ENCODE measurements at regions not wholly inside any gene's neighbourhood (a gene's known extent, or its start where the extent isn't known, plus 50 kb on each side); places are given as distances from the start of the nearest gene placed in this dataset.

DNA sequence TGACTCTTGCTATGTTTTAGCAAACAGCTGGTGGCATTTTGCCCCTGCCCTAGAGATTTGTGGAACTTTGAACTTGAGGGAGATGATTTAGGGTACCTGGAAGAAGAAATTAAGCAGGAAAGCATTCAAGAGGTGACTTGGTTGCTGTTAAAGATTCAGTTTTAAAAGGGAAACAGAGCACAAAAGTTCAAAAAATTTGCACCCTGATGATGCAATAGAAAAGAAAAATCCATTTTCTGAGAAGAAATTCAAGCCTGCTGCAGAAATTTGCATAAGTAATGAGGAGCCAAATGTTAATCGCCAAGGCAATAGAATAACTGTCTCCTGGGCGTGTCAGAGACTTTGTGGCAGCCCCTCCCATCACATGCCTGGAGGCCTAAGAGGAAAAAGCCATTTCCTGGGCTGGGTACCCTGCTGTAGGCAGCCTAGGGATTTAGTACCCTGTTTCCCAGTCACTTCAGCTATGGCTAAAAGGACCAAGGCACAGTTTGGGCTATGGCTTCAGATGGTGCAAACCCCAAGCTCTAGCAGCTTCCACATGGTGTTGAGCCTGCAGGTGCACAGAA is 958.5 kb upstream of the MIR17HG start:
- H3K27ac Mint-ChIP-seq: no peak overlapping the region
- POLR2A ChIA-PET: no interaction called here
- DNase-seq: no peak
- no peaks in the 10 kb centered on the region for H3K36me3 Mint-ChIP-seq
- ATAC-seq (ENCODE audit: low read depth): no peak
- no peaks in the 10 kb centered on the region for H3K27me3 Mint-ChIP-seq
- H3K9me3 Mint-ChIP-seq: peaks cover 19% of the 10 kb centered on the region
- H3K4me3 Mint-ChIP-seq: no peak overlapping the region
- no peaks in the 10 kb centered on the region for H3K4me1 Mint-ChIP-seq

DNA sequence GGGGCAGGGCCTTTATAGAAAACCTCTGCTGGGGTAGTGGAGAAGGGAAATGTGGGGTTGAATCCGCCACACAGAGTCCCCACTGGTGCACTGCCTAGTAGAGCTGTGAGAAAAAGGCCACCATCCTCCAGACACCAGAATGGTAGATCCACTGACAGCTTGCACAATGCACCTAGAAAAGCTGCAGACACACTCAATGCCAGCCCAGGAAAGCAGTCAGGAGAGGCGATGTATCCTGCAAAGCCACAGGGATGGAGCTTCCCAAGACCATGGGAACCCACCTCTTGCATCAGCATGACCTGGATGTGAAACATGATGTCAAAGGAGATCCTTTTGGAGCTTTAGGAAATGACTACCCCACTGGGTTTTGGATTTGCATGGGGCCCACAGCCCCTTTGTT is 958.0 kb upstream of the MIR17HG start:
- POLR2A ChIA-PET: no interaction called here
- DNase-seq (no peak), ATAC-seq (ENCODE audit: low read depth) (no peak)
- Mint-ChIP-seq H3K4me3 (no peak overlapping the region), H3K4me1 (no peaks in the 10 kb centered on the region), H3K9me3 (peaks cover 19% of the 10 kb centered on the region), H3K27ac (no peak overlapping the region), H3K27me3 (no peaks in the 10 kb centered on the region), H3K36me3 (no peaks in the 10 kb centered on the region)

DNA sequence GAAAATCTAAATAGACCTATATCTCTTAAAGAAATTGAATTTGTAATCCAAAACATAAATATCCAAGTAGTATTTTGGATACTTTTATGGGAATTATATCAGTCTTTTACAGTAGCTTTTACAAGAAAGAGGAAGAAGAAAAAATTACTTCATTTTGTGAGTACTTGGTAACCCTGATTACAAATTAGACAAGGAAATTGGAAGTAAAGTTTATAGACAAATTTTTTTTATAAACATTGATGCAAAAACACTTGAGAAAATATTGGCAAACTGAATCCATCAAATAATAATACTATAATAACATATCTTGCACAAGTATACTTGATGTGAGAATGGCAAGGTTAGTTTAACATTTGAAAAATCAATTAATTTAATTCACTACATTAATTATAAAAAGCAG is 954.1 kb upstream of the MIR17HG start:
- peaks cover 13% of the 10 kb centered on the region for H3K9me3 Mint-ChIP-seq
- no peaks in the 10 kb centered on the region for H3K27me3 Mint-ChIP-seq
- H3K4me1 Mint-ChIP-seq: no peaks in the 10 kb centered on the region
- DNase-seq (no peak), ATAC-seq (ENCODE audit: low read depth) (no peak)
- no peak overlapping the region for H3K27ac Mint-ChIP-seq
- H3K36me3 Mint-ChIP-seq: no peaks in the 10 kb centered on the region
- no peak overlapping the region for H3K4me3 Mint-ChIP-seq
- POLR2A ChIA-PET: no interaction called here

- POLR2A ChIA-PET: no interaction called here
- no peaks in the 10 kb centered on the region for H3K4me1 Mint-ChIP-seq
- no peak overlapping the region for H3K27ac Mint-ChIP-seq
- no peak for ATAC-seq (ENCODE audit: low read depth)
- H3K4me3 Mint-ChIP-seq: no peak overlapping the region
- H3K9me3 Mint-ChIP-seq: peaks cover 7% of the 10 kb centered on the region
- H3K27me3 Mint-ChIP-seq: no peaks in the 10 kb centered on the region
- no peaks in the 10 kb centered on the region for H3K36me3 Mint-ChIP-seq
- DNase-seq: no peak
Observed at GRCh38 chr13:90395348-90395747, 952.1 kb upstream of the MIR17HG start.

- no peak overlapping the region for H3K27ac Mint-ChIP-seq
- no peak for ATAC-seq (ENCODE audit: low read depth)
- no peak overlapping the region for H3K4me3 Mint-ChIP-seq
Observed at GRCh38 chr13:90395846-90396245, 951.6 kb upstream of the MIR17HG start.

DNA sequence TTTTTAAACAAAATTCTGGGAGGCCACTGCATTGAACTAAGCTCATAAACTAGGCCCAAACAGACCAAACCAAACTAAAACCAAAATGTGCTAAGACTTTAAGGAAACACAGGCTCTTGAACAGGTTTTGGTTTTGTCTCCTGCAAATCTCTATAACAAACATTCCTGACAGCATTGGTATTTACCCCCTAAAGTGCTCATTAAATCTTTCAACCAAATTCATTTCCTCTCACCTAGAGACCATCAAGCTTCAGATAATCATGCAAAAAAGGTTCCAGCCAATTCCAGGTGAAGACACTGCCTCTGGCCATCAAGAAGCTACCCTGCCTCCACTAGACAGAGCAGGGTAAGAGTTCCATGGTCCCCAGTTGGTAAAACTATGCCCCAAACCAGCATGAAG is 951.2 kb upstream of the MIR17HG start:
- Mint-ChIP-seq H3K4me1 (no peaks in the 10 kb centered on the region), H3K9me3 (peaks cover 3% of the 10 kb centered on the region), H3K36me3 (no peaks in the 10 kb centered on the region), H3K27me3 (no peaks in the 10 kb centered on the region), H3K27ac (no peak overlapping the region), H3K4me3 (no peak overlapping the region)
- POLR2A ChIA-PET: no interaction called here
- no peak for DNase-seq
- ATAC-seq (ENCODE audit: low read depth): no peak

More at GRCh38 chr13:90395846-90396245, 951.6 kb upstream of the MIR17HG start:
- H3K36me3 Mint-ChIP-seq: no peaks in the 10 kb centered on the region
- DNase-seq: no peak
- POLR2A ChIA-PET: no interaction called here
- no peaks in the 10 kb centered on the region for H3K27me3 Mint-ChIP-seq
- H3K9me3 Mint-ChIP-seq: peaks cover 7% of the 10 kb centered on the region
- H3K4me1 Mint-ChIP-seq: no peaks in the 10 kb centered on the region

GRCh38 chr13:90397503-90397902 is 950.0 kb upstream of the MIR17HG start:
- Mint-ChIP-seq H3K27ac (no peak overlapping the region), H3K36me3 (no peaks in the 10 kb centered on the region), H3K4me1 (no peaks in the 10 kb centered on the region), H3K27me3 (no peaks in the 10 kb centered on the region), H3K9me3 (peaks cover 2% of the 10 kb centered on the region), H3K4me3 (no peak overlapping the region)
- POLR2A ChIA-PET: no interaction called here
- ATAC-seq (ENCODE audit: low read depth) (no peak), DNase-seq (no peak)

- Mint-ChIP-seq H3K36me3 (no peaks in the 10 kb centered on the region), H3K27me3 (no peaks in the 10 kb centered on the region), H3K4me3 (no peak overlapping the region), H3K27ac (no peak overlapping the region), H3K9me3 (peaks cover 2% of the 10 kb centered on the region), H3K4me1 (no peaks in the 10 kb centered on the region)
- ATAC-seq (ENCODE audit: low read depth) (no peak), DNase-seq (no peak)
- POLR2A ChIA-PET: no interaction called here
Observed at GRCh38 chr13:90400372-90400771, 947.1 kb upstream of the MIR17HG start.

DNA sequence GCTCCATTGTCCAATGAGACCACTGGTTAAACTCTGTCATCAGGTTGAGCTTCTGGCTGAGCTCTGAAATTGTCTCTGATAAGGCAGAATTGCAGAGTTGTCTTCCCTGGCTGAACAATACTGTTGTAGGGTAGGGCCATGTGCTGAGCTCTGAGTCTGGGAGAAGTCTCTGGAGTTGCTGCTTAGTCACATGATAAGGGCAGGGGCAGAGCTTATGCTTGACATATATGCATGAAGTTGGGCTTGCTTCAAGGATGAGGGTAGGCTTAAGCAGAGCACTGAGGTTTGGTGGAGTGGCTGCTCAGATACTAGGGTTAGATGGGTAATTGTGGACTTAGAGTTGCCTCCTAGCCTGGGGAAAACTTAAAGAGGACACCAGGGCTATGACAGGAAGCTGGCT is 946.3 kb upstream of the MIR17HG start:
- POLR2A ChIA-PET: no interaction called here
- Mint-ChIP-seq H3K4me3 (no peak overlapping the region), H3K9me3 (peaks cover 2% of the 10 kb centered on the region), H3K27ac (no peak overlapping the region), H3K36me3 (no peaks in the 10 kb centered on the region), H3K4me1 (no peaks in the 10 kb centered on the region), H3K27me3 (no peaks in the 10 kb centered on the region)
- ATAC-seq (ENCODE audit: low read depth): no peak
- DNase-seq: no peak

GRCh38 chr13:90402102-90402501 is 945.4 kb upstream of the MIR17HG start:
- no peak for DNase-seq
- no peak for ATAC-seq (ENCODE audit: low read depth)
- Mint-ChIP-seq H3K27ac (no peak overlapping the region), H3K36me3 (no peaks in the 10 kb centered on the region), H3K4me3 (no peak overlapping the region), H3K27me3 (no peaks in the 10 kb centered on the region), H3K4me1 (no peaks in the 10 kb centered on the region), H3K9me3 (peaks cover 2% of the 10 kb centered on the region)
- POLR2A ChIA-PET: no interaction called here

- DNase-seq: no peak
- no peak for ATAC-seq (ENCODE audit: low read depth)
- no peaks in the 10 kb centered on the region for H3K36me3 Mint-ChIP-seq
- H3K9me3 Mint-ChIP-seq: peaks cover 2% of the 10 kb centered on the region
- POLR2A ChIA-PET: no interaction called here
- H3K4me3 Mint-ChIP-seq: no peak overlapping the region
- H3K4me1 Mint-ChIP-seq: no peaks in the 10 kb centered on the region
- no peaks in the 10 kb centered on the region for H3K27me3 Mint-ChIP-seq
- no peak overlapping the region for H3K27ac Mint-ChIP-seq
Observed at GRCh38 chr13:90402613-90403012, 944.9 kb upstream of the MIR17HG start.

DNA sequence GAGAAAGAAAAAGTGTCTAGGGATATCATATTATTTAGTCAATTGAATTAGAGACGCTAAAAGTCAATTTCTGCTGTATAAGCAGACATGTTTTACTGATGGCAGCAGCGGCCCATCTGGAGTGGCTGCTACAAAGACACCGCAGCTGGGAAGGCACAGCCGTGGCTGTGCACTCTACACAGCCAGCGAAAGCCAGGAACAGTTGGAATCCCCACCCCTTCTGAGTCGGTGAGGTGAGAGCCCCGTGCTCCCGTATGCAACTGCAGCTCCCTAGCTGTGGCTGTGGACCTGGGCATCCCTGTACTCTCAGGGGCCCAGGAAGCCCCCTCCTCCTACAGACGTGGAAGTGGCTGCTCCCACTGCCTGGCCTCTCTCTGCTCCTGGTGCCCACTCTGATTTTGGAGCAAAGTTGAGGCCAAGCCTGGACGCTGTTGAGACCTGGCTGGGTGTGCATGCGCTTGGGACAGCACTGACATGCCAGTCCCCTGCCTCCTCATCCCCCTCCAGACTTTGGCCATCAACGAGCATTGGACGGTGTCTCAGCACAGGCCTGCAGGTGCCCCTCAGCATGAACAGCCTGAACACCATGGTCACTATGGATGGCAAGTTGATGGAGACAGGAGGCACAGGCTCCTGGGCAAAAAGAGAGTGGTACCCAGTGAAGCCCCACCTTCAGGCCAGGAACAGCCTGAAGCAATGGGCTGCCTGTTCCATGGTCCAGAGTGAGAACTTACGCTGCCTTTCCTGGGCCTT is 944.0 kb upstream of the MIR17HG start:
- Mint-ChIP-seq H3K27ac (no peak overlapping the region), H3K9me3 (peaks cover 4% of the 10 kb centered on the region)
- POLR2A ChIA-PET: no interaction called here

DNA sequence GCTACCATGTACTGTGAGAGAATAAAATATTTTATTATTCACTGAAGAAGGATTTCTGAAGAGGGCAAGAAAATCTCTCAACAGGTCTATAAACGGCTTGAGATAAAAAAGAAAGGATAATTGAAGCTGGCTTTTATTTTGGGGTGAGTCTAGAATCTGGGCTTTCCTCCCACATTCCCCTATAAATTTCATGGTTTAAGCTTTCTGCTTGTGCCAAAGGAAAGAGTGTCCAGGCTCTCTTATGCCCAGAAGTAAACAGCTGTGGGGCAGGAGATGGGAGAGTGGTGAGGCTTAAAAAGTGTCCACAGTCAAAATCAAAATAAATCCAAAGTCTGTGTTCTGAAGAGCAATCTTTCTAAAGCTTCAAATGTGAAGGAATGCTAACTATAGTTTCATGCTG is 942.2 kb upstream of the MIR17HG start:
- no peak for DNase-seq
- ATAC-seq (ENCODE audit: low read depth): no peak
- H3K27ac Mint-ChIP-seq: no peak overlapping the region
- H3K36me3 Mint-ChIP-seq: no peaks in the 10 kb centered on the region
- no peaks in the 10 kb centered on the region for H3K4me1 Mint-ChIP-seq
- H3K4me3 Mint-ChIP-seq: no peak overlapping the region
- H3K9me3 Mint-ChIP-seq: peaks cover 3% of the 10 kb centered on the region
- no peaks in the 10 kb centered on the region for H3K27me3 Mint-ChIP-seq
- POLR2A ChIA-PET: no interaction called here

More for the DNA sequence above, 944.0 kb upstream of the MIR17HG start:
- Mint-ChIP-seq H3K27me3 (no peaks in the 10 kb centered on the region), H3K36me3 (no peaks in the 10 kb centered on the region), H3K4me3 (no peak overlapping the region), H3K4me1 (no peaks in the 10 kb centered on the region)
- no peak for ATAC-seq (ENCODE audit: low read depth)
- no peak for DNase-seq

- Mint-ChIP-seq H3K4me1 (no peaks in the 10 kb centered on the region), H3K9me3 (peaks cover under 1% of the 10 kb centered on the region), H3K4me3 (no peak overlapping the region), H3K36me3 (no peaks in the 10 kb centered on the region), H3K27me3 (no peaks in the 10 kb centered on the region), H3K27ac (no peak overlapping the region)
- POLR2A ChIA-PET: no interaction called here
- DNase-seq: no peak
- no peak for ATAC-seq (ENCODE audit: low read depth)
Observed at GRCh38 chr13:90412980-90413379, 934.5 kb upstream of the MIR17HG start.
